ENCODE measurements at regions not wholly inside any gene's neighbourhood (a gene's known extent, or its start where the extent isn't known, plus 50 kb on each side); places are given as distances from the start of the nearest gene placed in this dataset.
"Not testable (repeated sequence)": the region's sequence is repeated elsewhere in the genome, so short reads cannot be mapped to it uniquely, and the experiment has no call there.

DNA sequence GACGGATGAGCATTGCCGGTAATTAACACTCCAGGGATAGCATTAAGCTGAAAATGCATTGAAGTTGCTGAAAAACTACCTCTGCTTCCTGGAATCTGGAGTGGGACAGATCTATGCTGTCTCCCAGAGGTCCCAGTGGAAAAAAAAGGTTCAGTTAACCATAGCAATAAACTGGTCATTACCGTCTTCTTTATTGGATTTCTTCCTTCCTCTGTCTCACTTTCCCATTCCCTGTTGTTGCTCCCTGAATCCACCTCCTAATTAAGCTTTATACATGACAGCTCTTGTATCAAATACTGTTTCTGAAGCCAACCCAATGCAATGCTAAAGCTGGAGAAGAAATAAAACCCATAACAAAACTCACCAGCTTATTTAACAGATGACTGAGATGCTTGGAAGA is 1805.9 kb downstream of the NCAM2 start:
- no peak for DNase-seq

DNA sequence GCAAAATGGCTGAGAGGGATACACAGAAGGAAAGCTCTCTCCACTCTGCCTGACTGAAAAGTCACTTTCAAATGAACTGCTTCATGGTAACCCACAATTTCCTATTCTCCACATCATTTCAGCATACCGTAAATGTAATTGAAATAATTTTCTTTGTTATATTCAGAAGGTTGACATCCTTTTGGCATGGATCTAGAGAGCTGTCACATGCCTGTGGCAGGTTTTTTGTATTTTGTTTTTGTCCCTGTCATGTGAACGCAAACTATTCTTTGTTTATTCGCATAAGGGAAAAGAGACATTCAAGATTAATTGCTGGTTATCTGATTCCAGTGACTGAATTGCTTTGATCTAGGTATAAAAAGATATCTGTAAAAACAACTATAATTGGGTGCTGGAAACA is 1808.1 kb downstream of the NCAM2 start:
- DNase-seq = no peak

DNA sequence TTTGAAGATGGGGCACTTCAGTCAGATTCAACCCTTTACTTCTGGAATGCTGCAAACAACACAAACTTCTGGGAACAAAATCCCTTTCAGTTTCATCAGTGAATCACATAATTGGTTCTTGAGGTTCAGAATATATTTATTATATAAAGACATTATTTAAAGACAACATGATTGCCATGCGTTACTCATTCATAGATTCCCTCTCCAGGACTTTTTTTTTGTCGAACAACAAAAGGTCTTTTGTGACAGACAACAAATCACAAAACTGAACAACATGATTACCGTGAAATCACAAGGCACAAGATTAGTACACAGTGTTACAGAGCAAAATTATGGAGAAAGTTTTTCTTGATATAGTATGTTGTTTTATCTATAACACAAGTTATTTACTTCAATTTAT is 1815.0 kb downstream of the NCAM2 start:
- no peak for DNase-seq

DNA sequence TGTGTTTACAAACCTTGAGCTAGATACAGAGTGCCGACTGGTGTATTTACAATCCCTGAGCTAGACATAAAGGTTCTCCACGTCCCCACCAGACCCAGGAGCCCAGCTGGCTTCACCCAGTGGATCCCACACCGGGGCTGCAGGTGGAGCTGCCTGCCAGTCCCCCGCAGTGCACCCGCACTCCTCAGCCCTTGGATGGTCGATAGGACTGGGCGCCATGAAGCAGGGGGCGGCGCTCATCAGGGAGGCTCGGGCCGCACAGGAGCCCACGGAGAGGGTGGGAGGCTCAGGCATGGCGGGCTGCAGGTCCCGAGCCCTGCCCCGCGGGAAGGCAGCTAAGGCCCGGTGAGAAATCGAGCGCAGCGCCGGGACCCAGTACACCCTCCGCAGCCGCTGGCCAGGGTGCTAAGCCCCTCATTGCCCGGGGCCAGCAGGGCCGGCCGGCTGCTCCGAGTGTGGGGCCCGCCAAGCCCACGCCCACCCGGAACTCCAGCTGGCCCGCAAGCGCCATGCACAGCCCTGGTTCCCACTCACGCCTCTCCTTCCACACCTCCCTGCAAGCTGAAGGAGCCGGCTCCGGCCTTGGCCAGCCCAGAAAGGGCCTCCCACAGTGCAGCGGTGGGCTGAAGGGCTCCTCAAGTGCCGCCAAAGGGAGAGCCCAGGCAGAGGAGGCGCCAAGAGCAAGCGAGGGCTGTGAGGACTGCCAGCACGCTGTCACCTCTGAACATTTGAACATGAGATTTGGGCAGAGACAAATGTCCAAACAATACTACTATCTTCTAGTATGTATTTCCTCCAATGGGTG is 1820.7 kb downstream of the NCAM2 start:
- not testable (repeated sequence) for DNase-seq

DNA sequence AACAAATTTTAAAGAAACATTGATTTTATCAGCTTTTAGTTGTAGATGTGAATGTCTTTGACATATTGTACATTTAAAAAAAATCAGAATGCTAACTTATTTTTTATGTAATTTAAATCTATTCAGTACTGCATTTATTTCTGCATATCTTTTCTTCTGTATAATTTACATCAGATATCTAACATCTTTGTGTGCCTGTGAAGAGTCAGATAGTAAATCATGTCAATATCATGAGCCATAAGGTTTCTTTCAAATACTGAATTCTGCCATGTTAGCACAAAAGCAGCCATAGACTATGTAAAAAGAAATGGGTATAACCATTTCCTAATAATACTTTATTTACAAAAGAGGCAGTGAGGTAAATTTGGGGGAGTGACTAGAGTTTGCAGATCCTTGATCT is 1829.2 kb downstream of the NCAM2 start:
- DNase-seq = no peak

DNA sequence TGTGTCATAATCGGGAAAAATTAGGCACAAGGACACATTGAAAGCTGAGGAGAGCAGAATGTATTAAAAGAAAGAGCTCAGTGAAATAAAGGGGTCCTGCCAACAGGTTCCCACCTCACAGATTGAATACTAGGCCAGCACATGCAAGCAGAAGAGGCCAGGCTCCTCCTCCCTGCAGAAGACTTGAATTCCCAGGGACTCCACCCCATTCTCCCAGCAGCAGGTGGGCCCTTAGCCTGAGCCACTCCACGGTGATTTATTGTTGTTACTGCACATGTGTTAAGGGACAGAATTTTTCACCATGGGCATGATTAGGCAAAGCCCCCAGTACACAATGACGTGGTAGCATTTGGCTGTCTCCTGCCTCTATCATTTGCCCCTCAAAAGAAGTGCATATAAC is 1844.7 kb downstream of the NCAM2 start:
- no peak for DNase-seq

DNA sequence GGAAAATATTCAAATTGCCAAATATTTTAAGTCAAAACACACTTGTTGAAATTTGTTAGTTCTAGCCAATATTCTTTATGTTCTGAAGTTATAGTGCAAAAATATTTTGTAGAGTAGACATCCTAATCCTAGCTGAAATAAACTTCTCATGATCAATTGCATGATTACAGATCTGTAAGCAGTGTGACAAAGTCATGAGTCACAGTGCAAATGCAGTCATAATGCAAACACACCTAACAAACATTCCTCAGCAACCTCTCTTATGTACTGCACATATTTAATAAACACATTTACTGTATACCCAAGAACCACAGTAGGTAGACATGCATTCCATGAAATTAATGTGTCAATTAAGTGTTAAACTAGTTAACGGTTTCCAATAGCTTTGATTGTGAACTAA is 1857.4 kb downstream of the NCAM2 start:
- DNase-seq = no peak

DNA sequence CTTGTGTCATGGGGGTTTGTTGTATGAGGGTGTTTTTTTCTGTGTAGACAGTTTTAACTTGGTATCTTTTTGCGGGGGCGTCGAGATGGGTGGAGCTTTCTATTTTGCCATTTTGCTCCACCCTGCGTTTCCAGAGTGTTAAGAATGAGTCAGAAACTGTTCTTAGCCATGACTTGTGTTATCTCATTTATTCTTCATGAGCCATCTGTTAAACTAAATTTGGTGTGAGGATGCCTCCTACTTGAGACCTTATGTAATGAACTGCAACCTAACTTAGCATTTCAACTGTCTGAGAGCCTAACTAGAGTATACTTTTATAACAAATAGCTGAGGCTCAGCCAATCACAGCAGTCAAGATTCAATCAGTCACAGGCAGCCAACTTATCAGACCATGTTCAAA is 1873.5 kb downstream of the NCAM2 start:
- DNase-seq = no peak

DNA sequence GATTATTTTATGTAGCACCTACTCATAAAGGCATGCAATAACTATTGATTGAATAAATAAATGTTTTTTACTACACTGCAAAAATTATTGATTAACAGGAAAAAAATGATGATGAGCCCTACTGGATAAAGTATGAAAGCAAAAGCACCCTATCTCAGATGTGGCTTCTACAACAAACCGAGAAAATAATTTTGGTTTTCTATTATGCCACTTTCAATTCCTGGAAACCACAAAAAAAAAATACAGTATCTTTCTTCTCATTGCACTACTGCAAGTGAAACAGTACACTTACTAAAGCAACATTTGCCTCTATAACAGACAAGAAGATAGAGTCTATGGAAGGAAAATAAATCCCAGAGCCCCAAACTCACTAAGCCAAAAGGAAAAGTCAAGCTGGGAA is 1882.4 kb downstream of the NCAM2 start:
- no peak for DNase-seq

DNA sequence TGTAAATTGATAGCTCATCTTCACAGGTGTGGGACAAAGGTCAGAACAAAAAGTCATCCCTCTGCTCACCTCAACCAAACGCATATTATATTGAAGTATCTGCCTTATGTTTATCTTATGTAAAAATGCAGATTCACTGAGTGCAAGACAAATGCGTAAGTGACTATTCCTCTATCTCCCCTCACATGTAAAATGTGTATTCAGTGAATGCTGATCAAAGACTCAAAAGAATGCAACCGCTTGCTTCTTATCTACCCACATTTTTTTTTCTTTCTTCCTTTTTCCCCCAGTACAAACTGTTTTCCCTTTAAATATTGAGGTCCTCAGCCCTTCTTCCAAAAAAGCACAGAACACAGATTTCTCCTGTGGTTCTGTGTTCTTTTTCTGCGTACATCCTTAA is 1882.9 kb downstream of the NCAM2 start:
- no peak for DNase-seq

DNA sequence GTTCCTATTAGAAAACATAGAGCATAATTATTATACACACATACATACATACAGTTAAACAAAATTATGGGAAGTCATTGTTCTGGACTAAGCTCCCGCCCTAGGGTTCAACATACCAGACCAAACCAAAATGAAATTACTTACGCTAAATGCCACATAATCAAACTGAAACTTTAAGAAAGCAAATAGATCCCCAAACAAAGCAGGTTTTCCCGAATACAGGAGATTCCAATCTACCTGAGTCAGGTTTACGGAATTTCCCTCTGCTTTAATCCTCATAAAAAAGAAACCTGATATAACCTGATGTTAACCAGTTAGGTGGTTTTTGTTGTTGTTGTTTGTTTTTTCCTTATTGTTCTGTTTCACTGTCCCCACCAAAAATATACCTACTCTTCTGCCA is 1886.9 kb downstream of the NCAM2 start:
- DNase-seq = no peak

DNA sequence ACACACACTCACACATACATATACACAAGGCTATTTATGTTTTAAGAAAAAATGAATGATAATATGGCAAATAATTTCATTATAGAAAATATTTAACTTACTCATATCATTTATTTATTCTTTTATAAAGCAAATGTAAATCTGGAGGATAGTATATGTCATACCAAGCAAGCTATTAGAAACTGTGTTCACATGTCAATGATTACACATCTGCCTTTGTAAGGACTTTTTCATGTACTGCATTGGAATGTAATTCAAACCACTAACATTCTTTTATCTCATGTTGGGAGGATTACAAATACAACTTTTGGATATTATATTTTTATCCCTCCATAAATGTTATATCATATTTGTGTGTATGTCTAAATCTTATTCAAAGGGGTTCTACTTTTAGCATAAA is 1887.4 kb downstream of the NCAM2 start:
- peak; percentile 1 for DNase-seq

DNA sequence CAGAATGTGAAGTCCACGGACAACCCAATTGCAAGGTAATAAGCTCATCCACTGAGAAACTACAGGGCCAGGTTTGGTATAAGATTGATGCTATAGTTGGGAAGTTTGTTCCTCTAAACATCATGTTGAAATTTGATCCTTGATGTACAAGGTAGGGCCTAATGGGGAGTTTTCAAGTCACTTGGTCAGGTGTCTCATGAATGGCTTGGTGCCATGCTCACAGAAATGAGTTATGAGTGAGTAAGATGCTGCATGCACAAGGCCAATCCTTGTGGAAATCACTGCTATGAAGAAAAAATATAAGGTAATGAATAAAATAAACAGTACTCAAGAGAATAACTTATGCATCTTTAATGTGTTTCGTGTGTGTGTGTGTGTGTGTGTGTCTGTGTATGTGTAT is 1891.2 kb downstream of the NCAM2 start:
- DNase-seq = no peak

DNA sequence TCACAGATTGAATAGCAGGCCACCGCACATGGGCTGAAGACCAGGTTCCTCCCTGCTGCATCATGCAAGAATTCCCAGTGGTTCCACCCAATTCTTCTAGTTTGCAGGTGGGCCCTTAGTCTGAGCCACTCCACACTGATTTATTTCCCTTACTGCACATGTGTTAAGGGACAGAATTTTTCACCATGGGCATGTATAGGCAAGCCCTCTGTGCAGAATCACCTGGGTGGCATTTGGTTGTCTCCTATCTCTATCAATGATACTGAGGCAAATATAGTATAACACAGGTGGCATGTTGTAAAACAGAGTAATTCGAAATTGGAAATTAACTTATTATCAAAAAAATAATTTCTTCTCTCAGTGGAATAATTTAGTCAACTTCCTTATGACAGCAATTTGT is 1892.4 kb downstream of the NCAM2 start:
- no peak for DNase-seq

DNA sequence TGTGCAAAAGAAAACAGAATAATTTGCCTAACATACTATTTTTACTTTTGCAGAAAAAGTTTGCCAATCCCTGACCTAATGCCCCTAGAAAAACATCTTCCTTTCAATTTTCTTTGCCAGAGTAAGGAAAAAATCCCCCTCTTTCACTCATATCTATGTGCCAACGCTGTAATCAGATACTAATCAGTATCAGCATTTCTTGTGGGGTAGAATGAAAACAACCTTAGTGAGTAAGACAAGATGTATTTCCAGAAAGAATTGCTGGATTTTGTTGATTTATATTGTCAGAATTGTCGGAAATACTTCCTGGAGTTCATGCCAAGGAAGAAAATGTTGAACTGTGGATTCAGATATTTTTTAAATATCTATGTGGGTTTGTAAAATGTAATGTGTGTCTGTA is 1893.8 kb downstream of the NCAM2 start:
- DNase-seq = no peak

DNA sequence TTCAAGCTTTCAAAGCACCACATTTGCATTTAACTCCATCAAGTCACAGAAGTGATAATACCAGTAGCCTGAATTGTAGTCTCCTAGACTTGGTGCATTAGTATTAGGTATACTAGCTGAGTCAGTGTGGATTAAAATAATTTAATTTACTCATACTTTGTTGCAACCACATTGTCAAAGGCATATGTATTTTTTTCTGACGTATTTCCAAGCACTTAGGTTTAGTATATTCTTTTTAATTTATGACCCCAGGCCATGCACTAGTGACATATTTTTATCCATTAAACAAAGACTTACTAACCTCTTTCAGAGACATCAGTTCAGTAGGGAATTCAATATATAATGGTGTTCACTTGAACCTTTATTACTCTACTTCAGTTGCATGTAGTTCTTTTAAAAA is 1894.5 kb downstream of the NCAM2 start:
- DNase-seq = no peak

DNA sequence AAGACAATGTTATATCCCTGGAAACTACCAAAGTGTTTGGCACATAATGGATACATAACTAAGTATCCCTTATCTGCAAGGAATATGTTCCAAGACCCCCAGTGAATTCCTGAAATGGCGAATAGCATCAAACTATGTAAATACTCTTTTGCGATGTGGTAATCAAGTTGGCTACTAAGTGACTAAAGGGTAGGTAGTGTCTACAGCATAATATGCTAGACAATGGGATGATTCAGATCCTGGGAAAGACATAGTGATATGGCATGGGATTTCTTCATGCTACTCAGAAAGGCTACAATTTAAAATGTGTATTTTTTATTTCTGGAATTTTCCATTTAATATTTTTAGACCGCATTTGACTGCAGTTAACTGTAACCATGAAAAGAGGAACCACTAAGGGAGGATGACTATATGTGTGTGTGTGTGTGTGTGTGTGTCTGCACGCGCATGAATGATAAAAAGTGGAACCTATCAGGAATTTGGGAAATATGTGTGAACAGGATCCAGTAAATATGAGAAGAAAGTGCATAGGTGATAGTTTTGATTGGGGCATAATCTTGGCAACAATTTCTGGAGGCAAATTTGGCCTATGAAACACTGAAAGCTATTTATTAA is 1899.9 kb downstream of the NCAM2 start:
- DNase-seq = no peak

DNA sequence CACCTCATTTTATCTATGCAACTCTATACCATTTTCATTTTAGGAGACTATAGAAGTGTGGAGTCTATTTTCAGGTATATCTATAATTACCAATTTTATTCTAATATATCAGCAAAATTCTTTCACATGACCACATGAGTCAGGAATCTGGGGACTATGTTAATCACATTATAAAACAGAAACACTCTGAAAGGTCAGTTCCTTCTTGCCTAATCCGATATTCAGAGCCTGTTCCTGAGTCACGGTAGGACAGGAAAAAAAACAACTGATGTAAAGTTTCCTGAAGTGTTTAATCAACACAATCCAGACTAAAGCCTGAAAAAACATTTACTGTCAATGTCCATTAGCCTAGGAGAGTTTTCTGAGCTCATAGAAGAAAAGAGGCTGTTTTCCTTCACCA is 1902.3 kb downstream of the NCAM2 start:
- no peak for DNase-seq

DNA sequence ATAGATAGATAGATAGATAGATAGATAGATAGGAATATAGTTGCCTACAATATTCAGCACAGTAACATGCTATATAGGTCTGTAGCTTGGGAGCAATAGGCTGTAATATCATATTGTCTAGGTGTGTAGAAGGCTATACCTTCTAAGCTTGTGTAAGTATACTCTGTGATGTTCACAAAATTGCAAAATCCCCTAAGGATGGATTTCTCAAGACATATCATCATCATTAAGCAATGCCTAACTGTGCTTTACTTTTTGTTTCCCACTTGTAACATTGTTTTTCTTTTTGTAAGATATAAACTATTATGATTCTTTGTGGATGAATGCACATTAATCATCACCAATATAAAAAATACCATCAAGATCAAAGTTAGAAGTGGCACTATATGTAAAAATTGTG is 1905.6 kb downstream of the NCAM2 start:
- no peak for DNase-seq

DNA sequence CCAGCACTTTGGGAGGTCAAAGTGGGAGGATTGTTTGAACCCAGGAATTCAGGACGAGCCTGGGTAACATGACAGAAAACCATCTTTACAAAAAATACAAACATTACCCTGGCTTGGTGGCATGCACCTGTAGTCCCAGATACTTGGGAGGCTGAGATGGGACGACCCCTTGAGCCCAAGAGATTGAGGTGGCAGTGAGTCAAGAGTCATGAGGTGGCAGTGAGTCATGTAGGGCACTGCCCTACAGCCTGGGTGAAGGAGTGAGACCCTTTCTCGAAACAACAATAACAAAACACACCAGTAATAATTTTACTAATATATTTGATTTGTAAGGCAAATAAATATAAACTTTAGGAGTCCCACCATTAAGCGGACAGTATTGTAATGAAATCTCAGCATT is 1906.2 kb downstream of the NCAM2 start:
- no peak for DNase-seq

DNA sequence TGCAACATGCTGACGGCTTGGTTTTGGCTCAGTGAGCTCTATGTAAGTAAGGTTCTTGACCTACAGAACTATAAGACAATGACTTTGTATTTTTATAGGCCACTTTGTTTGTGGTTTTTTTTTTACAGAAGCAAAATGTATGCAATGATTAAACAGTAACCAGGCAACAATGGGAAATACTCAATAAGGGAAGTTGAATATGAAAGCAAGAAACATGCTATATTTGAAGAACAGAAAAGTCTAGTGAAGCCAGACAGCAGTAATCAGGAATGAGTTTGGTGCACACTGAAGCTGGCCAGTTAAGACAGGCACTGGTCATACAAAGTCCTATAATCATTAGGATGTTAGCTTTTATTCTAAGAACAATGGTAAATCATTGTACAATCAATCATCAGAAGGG is 1926.8 kb downstream of the NCAM2 start:
- DNase-seq = no peak

DNA sequence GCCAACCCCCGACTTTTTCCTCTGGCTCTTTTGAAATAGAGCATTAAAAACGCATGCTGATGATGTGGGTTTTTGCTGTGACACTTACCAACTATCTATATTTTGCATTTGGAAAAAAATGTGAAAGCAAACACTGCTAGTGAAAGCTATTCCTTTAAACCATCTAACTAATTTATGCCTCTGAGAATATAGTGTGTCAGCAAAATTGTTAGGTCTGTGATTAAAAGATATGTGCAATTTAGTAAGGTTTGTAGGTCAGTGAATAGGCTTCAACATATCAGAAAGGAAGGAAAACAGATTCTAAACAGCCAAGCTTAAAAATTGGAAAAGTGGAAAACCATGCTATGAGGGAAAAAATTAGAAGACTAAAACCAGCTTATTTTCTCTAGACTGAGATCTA is 1929.3 kb downstream of the NCAM2 start:
- DNase-seq = no peak

DNA sequence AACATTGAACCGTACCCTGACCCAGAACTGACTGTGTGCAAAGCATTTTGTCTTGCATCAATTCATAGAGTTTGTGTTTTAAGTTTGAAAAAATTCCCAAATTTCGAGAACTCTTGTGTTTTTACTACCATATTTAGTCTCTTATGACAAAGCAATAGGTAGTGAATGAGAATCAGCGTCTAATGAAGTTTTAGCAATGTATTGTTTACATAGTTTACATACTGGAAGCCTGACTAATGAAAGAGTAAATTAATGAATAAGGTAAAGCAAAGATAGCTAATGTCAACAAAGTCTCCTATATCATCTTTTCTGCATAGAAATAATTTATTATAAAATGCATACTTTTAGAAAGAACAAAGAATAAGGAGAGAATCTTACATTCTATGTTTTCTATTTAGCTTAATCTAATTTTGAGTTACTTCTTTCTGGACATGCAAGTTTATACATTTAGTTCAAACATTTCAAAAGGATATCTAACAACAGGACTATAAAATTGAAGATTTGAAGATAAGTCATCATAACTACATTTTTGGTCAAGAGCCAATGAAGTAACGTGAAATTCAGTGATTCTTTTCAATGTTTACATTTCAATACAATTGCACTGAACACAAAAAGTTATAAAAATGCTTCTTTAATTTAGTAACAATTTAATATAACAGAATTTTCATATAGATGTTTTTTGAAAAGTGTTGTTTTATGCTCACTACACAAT is 1943.7 kb downstream of the NCAM2 start:
- DNase-seq = no peak

DNA sequence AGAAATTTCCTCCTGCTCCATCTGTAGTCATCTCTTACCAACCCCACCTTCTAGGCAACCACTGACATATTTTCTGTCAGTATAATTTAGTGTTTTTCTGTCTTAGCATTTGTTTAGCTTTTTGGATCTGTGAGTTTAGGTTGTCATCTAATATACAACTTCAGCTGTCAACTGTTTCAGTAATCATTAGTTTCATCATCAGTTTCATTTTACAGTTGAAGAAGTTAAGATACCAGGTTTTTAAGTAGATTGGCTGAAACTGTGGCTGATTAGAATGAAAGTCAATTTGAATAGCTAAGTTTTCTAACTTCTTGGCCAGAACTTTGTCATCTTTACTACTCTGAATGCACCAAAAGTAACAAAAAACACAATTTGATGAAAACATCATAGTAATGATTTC is 1957.3 kb downstream of the NCAM2 start:
- DNase-seq = no peak
